DMS 273 (cell line): ENCODE measurements at regions not wholly inside any gene's neighbourhood (a gene's known extent, or its start where the extent isn't known, plus 50 kb on each side); places are given as distances from the start of the nearest gene placed in this dataset.
"Not testable (repeated sequence)": the region's sequence is repeated elsewhere in the genome, so short reads cannot be mapped to it uniquely, and the experiment has no call there.

Experiments used
- DNase-seq: peaks from one replicate; lab custom pipeline; 2025; ENCODE audit not compliant: unreplicated experiment; lab: John Stamatoyannopoulos, UW

DNA sequence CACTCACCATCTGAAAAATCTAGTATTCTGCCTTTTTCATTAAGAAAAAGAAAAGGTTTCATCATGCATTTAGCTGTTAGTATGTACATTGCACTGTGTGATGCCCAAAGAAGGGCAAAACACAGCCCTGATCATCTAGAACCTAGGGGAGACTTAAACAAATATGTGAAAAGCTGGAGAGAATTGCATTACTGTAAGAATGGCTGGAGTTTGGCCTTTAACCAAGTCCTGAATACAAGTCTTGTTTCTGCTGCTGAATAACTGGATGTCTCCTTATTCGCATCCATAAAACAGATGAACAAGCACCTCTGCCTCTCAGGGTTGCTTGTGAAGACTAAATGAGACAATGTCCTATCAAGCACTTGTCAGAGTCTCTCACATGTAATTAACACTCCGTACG is 233.4 kb upstream of the LRTM1 start:
- DNase-seq, result no peak

DNA sequence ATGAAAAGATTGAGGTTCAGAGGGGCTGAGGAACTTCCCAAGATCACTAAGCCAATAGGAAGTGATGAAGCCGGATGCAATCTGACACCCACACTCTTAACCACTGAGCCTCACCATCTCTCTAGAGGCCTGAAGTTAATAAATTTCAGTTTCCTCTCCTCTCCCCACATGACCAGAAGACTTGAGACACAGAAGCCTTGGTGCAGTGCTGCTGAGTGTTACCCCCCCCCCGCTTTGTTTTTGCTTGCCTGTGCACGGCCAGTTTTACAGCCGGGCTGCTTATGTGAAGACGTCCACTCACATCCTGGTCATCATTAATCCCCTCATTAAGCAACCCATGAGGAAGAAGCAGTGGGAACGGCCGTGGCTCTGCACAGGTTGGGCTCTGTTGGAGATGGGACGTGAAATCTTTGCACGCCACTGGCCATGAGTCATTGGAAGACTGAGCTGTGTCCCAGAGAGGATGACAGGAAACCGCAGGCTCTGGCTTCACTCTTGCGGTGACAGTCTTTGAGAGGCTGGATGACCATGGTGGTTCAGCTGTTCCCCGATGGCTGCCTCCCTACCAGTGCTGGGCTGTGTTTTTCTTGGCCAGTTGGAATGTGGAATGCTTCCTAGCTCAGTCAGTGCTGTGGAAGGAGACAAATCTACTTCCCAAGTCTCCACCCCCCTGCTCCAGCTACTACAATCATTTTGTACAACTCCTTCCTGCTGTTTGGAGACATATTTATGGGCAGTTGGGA is 232.6 kb upstream of the LRTM1 start:
- DNase-seq, result no peak

DNA sequence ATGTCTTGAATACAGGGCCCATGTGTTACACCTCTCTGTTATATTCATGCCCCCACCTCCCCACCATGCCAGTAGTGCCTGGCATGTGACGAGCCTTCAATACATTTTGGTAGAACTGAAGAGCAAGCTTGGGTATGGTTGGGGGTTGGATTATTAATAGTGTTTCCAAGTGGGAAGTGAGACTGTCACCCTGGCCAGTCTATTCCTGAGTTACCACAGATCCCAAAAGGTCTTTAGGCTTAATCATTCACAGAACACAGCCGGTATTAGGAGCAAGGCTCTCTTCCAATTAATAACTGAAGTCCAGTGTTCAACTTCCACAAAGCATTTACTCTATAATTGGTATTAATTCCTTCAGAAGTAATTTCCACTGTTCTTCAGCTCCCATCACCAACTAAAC is 231.9 kb upstream of the LRTM1 start:
- DNase-seq, result no peak

DNA sequence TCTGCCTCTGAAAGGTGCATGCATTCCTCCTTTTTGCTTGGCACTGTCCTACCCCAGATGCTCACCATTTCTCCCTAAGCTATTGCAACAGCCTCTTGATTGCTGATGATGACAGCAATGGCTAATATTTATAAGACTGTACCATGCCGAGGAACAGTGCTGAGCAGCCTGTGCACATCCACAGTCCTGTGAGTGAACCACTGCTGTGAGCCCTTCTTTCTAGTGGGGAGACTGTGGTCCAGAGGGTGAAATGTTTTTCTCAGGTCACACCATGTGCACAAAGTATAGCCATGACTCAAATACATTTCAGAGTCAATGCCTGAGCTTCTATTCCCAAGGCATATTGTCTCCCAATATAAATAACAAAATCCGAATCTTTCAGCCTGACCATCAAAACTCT is 231.2 kb upstream of the LRTM1 start:
- DNase-seq, result no peak

GRCh38 chr3:55158345-55158744 is 230.5 kb upstream of the LRTM1 start:
- DNase-seq, result no peak

DNA sequence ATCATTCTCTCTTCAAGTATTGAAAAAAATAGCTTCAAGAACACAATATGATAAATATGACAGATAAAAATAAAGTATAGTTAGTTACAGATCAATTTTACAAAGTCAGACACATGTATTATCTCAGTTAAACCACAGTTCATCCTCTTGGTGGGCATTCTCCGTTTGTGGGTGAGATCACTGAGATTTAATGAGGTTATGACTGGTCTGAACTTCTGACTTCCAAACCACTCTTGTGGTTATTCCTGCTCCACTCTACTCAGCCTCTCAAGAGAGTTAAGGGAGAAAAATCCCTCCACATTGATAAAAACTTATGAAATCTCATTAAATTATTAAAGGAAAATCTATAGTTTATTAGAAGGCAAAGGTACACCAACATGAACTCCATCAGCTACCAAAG is 229.9 kb upstream of the LRTM1 start:
- no peak for DNase-seq

GRCh38 chr3:55156851-55157650 is 229.2 kb upstream of the LRTM1 start:
- no peak for DNase-seq

DNA sequence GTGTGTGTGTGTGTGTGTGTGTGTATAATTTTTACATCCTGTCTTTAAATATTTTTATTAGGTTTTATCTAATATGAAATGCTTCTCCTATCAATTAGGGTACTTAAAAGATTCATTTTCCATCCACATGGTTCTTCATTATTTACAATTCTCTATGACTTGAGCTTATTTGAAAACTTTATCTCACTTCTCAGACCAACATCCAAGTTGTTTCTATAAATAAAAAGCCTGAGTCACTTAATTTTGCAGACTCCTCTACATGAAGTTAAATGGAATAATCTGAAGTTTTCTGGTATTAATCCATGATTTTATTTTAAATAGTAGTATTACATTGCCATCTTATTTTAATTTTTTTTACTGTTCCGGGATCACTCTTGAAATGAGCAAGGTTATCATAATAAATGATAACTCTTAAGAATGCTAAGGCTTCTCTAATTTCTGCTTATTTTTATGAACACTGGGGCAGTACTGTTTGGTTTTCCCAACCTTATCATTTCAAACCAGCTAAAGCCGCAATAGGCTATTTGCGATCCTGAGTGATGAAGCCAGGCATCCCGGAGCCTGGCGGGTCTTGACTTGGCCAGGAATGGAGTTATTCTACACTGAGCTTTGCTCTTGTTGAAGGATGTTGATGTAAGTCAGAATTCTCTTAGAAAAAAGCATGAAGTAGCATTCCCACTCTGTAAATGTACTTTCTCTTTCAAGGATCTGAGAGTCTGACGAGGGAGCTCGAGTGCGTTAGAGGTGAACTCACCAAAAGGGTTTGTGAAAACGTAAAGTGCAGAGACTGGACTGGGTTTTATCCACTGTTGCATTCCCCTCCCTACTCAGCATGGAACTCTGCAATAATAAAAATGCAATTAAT is 220.2 kb upstream of the LRTM1 start:
- DNase-seq, result no peak

GRCh38 chr3:55147406-55147805 is 219.5 kb upstream of the LRTM1 start:
- no peak for DNase-seq

- no peak for DNase-seq
Measured at GRCh38 chr3:55146216-55146615, 218.4 kb upstream of the LRTM1 start.

- DNase-seq, result no peak
Measured at GRCh38 chr3:55144015-55144673, 216.3 kb upstream of the LRTM1 start.

DNA sequence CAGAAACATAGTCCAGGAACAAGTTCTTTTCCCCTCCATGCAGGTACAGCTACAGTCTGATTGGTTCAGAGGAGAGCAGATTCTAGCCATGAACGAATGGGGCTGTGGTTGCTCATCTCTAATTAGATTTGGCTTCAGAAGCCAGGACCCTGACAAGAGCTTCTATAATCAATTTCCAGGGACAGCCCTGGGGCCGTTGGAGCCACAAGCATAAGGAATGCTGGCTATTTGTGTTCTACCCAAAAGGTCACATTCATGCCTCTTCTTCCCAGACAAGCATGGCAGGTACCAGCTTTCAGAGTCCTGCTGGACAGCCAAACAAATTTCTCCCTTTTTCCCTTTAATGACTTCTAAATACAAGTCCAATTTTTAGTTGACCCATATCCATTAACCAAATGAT is 215.5 kb upstream of the LRTM1 start:
- no peak for DNase-seq

- DNase-seq, result not testable (repeated sequence)
Measured at GRCh38 chr3:55136291-55136690, 208.4 kb upstream of the LRTM1 start.

GRCh38 chr3:55128225-55128823 is 200.5 kb upstream of the LRTM1 start:
- no peak for DNase-seq

DNA sequence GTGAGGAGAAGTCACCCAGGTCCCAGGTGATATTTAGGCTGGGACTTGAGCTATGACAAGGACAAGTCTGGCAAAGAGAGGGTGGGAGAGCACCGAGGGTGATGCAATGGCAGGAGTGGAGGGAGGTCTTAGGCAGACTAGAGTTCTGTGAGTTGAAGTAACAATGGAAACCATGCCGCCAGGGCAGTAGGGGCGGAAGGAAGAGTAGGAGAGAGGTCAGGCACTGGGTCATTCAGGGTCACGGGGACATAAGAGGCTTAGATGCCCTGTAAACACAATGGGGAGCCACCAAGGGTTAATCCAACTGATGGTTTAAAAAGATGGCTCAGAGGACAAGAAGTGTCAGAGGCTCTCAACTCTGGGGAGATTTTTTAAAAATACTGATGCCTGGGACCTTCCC is 199.7 kb upstream of the LRTM1 start:
- DNase-seq, result no peak

GRCh38 chr3:55124371-55124770 is 196.5 kb upstream of the LRTM1 start:
- DNase-seq, result no peak
